Hepatocyte (in vitro differentiated cells): ENCODE measurements at regions not wholly inside any gene's neighbourhood (a gene's known extent, or its start where the extent isn't known, plus 50 kb on each side); places are given as distances from the start of the nearest gene placed in this dataset.

Source experiments
- EZH2 ChIP-seq: fragments of 200-600 bp; sonication (generic); IDR thresholded peaks from 2 replicates; pipeline ENCODE4 v1.6.1; 2016; ENCODE audit warnings: antibody characterized with exemption, mild to moderate bottlenecking, borderline replicate concordance
- EZH2phosphoT487 ChIP-seq: fragments of 200-600 bp; sonication (generic); IDR thresholded peaks from one replicate; pipeline ENCODE4 v1.6.1; 2018; ENCODE audit warnings: antibody characterized with exemption, mild to moderate bottlenecking, low read depth, moderate library complexity; ENCODE audit not compliant: unreplicated experiment, severe bottlenecking
- TF ChIP-seq, protein P1 (sequence below): fragments of 200-600 bp; sonication (generic); IDR thresholded peaks from 2 replicates; pipeline ENCODE4 v1.5.1; 2016; ENCODE audit warnings: antibody characterized with exemption, mild to moderate bottlenecking; ENCODE audit not compliant: poor library complexity

DNA sequence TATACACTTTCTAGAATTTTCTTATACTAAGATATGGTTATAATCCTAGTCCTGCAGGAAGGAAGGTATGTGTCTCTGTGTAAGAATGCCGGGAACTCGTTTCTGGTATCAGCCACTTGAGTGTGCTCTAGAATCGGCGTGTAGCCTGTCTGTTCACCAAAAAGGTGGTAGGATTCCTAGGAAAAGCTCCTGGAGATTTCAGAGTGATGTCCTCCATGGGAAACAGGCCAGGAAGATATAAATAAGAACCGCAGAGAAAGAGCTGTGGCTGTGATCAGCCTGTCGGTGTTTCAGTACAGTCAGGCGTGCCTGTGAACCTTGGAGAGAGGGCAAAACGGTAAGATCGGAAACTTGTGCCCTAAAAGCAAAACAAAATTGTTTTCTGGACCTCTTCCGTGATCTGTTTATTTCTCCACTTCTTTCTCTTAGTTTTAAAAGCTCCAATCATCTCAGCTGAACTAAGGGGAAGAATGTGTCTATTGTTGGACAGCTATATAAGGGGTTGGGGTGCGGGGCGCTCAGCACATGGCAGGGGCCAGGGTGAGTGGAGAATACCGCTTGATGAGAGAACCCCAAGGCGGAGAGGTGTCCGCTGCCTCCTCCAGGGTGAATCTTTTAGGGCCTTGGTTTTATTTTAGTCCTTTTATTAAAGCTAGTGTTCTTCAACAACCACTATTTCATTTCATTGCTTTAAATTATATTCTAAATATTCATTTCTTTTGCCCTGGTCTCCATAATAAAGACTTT is 303.8 kb upstream of the TENM3 start:
- TF ChIP-seq, protein P1, sequence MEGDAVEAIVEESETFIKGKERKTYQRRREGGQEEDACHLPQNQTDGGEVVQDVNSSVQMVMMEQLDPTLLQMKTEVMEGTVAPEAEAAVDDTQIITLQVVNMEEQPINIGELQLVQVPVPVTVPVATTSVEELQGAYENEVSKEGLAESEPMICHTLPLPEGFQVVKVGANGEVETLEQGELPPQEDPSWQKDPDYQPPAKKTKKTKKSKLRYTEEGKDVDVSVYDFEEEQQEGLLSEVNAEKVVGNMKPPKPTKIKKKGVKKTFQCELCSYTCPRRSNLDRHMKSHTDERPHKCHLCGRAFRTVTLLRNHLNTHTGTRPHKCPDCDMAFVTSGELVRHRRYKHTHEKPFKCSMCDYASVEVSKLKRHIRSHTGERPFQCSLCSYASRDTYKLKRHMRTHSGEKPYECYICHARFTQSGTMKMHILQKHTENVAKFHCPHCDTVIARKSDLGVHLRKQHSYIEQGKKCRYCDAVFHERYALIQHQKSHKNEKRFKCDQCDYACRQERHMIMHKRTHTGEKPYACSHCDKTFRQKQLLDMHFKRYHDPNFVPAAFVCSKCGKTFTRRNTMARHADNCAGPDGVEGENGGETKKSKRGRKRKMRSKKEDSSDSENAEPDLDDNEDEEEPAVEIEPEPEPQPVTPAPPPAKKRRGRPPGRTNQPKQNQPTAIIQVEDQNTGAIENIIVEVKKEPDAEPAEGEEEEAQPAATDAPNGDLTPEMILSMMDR, result no peak
- TF ChIP-seq EZH2phosphoT487, result no peak
- TF ChIP-seq EZH2, result no peak
